Caco-2 (cell line): ENCODE measurements at regions not wholly inside any gene's neighbourhood (a gene's known extent, or its start where the extent isn't known, plus 50 kb on each side); places are given as distances from the start of the nearest gene placed in this dataset.

Experiments used
- BruUV-seq: library from RNA; stranded (reverse); fragments of 400-500 nt; replicated peaks from 2 replicates; lab custom pipeline; 2021; lab: Mats Ljungman, UMichigan
- CTCF ChIA-PET: fragments of 300-600 bp; sonication (Branson Sonifier 250); formaldehyde crosslinking; loops from one replicate; lab custom pipeline; 2022; ENCODE audit warnings: antibody characterized with exemption; lab: Charles Lee
- POLR2A ChIA-PET: fragments of 300-600 bp; sonication (Branson Sonifier 250); formaldehyde crosslinking; loops from one replicate; lab custom pipeline; 2022; ENCODE audit warnings: antibody characterized with exemption; lab: Charles Lee
- DNase-seq, 2 experiments: peaks; one replicate each; pipeline versions ENCODE4 v3.0.0 to v3.0.0-alpha.2; 2020 to 2022
- H3K27me3 ChIP-seq: replicated peaks from 2 replicates; pipeline ENCODE4 v1.6.0; 2011; ENCODE audit warnings: low read length; ENCODE audit not compliant: control insufficient read depth, insufficient read depth
- H3K36me3 ChIP-seq: 2 replicates; pipeline ENCODE4 v1.5.1; 2011; ENCODE audit warnings: low read length; ENCODE audit not compliant: control insufficient read depth, insufficient read depth
- H3K4me1 ChIP-seq: fragments of 250-450 bp; sonication (Bioruptor Pico); 2 replicates; pipeline ENCODE4 v1.5.1; 2020; ENCODE audit warnings: mild to moderate bottlenecking
- H3K4me3 ChIP-seq: 2 replicates; pipeline ENCODE4 v1.5.1; 2011; ENCODE audit warnings: low read depth, mild to moderate bottlenecking, control low read depth, low read length
- H3K9me3 ChIP-seq: fragments of 250-450 bp; sonication (Bioruptor Pico); 2 replicates; pipeline ENCODE4 v1.5.1; 2020; ENCODE audit warnings: mild to moderate bottlenecking, moderate library complexity
- H3K27ac Mint-ChIP-seq: one replicate; pipeline ENCODE4 v1.8.0; 2022; ENCODE audit warnings: mixed read lengths; ENCODE audit not compliant: unreplicated experiment
- H3K27me3 Mint-ChIP-seq: one replicate; pipeline ENCODE4 v1.8.0; 2022; ENCODE audit warnings: mixed read lengths; ENCODE audit not compliant: insufficient read depth, unreplicated experiment
- H3K36me3 Mint-ChIP-seq: one replicate; pipeline ENCODE4 v1.8.0; 2022; ENCODE audit warnings: mild to moderate bottlenecking, mixed read lengths; ENCODE audit not compliant: insufficient read depth, unreplicated experiment
- H3K4me1 Mint-ChIP-seq: one replicate; pipeline ENCODE4 v1.8.0; 2022; ENCODE audit warnings: low read depth, mixed read lengths; ENCODE audit not compliant: unreplicated experiment
- H3K4me3 Mint-ChIP-seq: one replicate; pipeline ENCODE4 v1.8.0; 2022; ENCODE audit warnings: mild to moderate bottlenecking, moderate library complexity, mixed read lengths; ENCODE audit not compliant: unreplicated experiment
- H3K9me3 Mint-ChIP-seq: one replicate; pipeline ENCODE4 v1.8.0; 2022; ENCODE audit warnings: mixed read lengths; ENCODE audit not compliant: unreplicated experiment
- CTCF ChIP-seq, 2 experiments: fragments of 200-600 bp in 1 of 2; IDR thresholded peaks; 1 replicate in 1 of 2; 2 replicates in 1 of 2; pipeline versions ENCODE4 v1.5.1 to v1.8.0; 2011 to 2022; ENCODE audit warnings: antibody characterized with exemption in 1 of 2, control low read depth in 1 of 2, inconsistent platforms in 1 of 2, low read depth in 1 of 2, low read length in 1 of 2, mild to moderate bottlenecking in 1 of 2, moderate library complexity in 1 of 2; ENCODE audit not compliant: insufficient read depth in 1 of 2, severe bottlenecking in 1 of 2, unreplicated experiment in 1 of 2
- intact Hi-C: fragments of 100-400 bp; cut with micrococcal nuclease; formaldehyde crosslinking; loops from one replicate; pipeline ENCODE4 v1.10.0; 2022; ENCODE audit not compliant: unreplicated experiment

GRCh38 chr16:27704252-27704651 lies 154.3 kb downstream of the KATNIP start:
- no peak for DNase-seq
- H3K36me3 Mint-ChIP-seq, result peaks cover 5% of the 10 kb centered on the region
- H3K4me1 Mint-ChIP-seq, result no peaks in the 10 kb centered on the region
- no peaks in the 10 kb centered on the region for H3K36me3 ChIP-seq
- ChIA-PET POLR2A (no interaction called here), CTCF (interaction anchor here (0.6 kb wide), 1 partner anchor 73 kb away, joined by 5 read pairs; no protein-coding TSS in a partner anchor)
- no peak overlapping the region for H3K4me3 Mint-ChIP-seq
- no peaks in the 10 kb centered on the region for H3K27me3 ChIP-seq
- H3K9me3 Mint-ChIP-seq, result no peaks in the 10 kb centered on the region
- intact Hi-C loops, result no loop called here
- no peak overlapping the region for H3K27ac Mint-ChIP-seq
- no peaks in the 10 kb centered on the region for H3K4me1 ChIP-seq
- H3K4me3 ChIP-seq, result no peak overlapping the region
- BruUV-seq, result no TSS peak
- no peaks in the 10 kb centered on the region for H3K27me3 Mint-ChIP-seq
- no peak for TF ChIP-seq CTCF (IDR thresholded peaks at IDR 0.05; ENCODE audit: insufficient read depth in 1 of 2, low read depth in 1 of 2, low read length in 1 of 2, severe bottlenecking in 1 of 2, unreplicated experiment in 1 of 2)
- no peaks in the 10 kb centered on the region for H3K9me3 ChIP-seq

- no peaks in the 10 kb centered on the region for H3K36me3 ChIP-seq
- intact Hi-C loops, result no loop called here
- no TSS peak for BruUV-seq
- no peaks in the 10 kb centered on the region for H3K27me3 ChIP-seq
- no peak for TF ChIP-seq CTCF (IDR thresholded peaks at IDR 0.05; ENCODE audit: insufficient read depth in 1 of 2, low read depth in 1 of 2, low read length in 1 of 2, severe bottlenecking in 1 of 2, unreplicated experiment in 1 of 2)
- H3K36me3 Mint-ChIP-seq, result peaks cover 5% of the 10 kb centered on the region
- no peaks in the 10 kb centered on the region for H3K4me1 Mint-ChIP-seq
- H3K4me1 ChIP-seq, result no peaks in the 10 kb centered on the region
- H3K4me3 ChIP-seq, result no peak overlapping the region
- no peak for DNase-seq
- H3K9me3 Mint-ChIP-seq, result no peaks in the 10 kb centered on the region
- ChIA-PET CTCF (interaction anchor here (0.6 kb wide), 1 partner anchor 14 kb away, joined by 3 read pairs; no protein-coding TSS in a partner anchor), POLR2A (no interaction called here)
- no peak overlapping the region for H3K4me3 Mint-ChIP-seq
- H3K9me3 ChIP-seq, result no peaks in the 10 kb centered on the region
- H3K27ac Mint-ChIP-seq, result no peak overlapping the region
- H3K27me3 Mint-ChIP-seq, result no peaks in the 10 kb centered on the region
Observed at GRCh38 chr16:27706156-27706865, 156.4 kb downstream of the KATNIP start.

GRCh38 chr16:27706866-27707685 lies 157.1 kb downstream of the KATNIP start:
- ChIA-PET POLR2A (no interaction called here), CTCF (no interaction called here)
- BruUV-seq, result no TSS peak
- Mint-ChIP-seq H3K27ac (no peak overlapping the region), H3K36me3 (peaks cover 5% of the 10 kb centered on the region), H3K4me3 (no peak overlapping the region), H3K4me1 (no peaks in the 10 kb centered on the region), H3K9me3 (no peaks in the 10 kb centered on the region), H3K27me3 (no peaks in the 10 kb centered on the region)
- no peak for TF ChIP-seq CTCF (IDR thresholded peaks at IDR 0.05; ENCODE audit: insufficient read depth in 1 of 2, low read depth in 1 of 2, low read length in 1 of 2, severe bottlenecking in 1 of 2, unreplicated experiment in 1 of 2)
- no peak for DNase-seq
- Histone ChIP-seq H3K9me3 (no peaks in the 10 kb centered on the region), H3K36me3 (no peaks in the 10 kb centered on the region), H3K4me1 (no peaks in the 10 kb centered on the region), H3K27me3 (no peaks in the 10 kb centered on the region), H3K4me3 (no peak overlapping the region)
- intact Hi-C loops, result no loop called here
